ENCODE measurements at regions not wholly inside any gene's neighbourhood (a gene's known extent, or its start where the extent isn't known, plus 50 kb on each side); places are given as distances from the start of the nearest gene placed in this dataset.
"Not testable (repeated sequence)": the region's sequence is repeated elsewhere in the genome, so short reads cannot be mapped to it uniquely, and the experiment has no call there.

- not testable (repeated sequence) for TF ChIP-seq CTCF, POLR2A (IDR thresholded peaks at IDR 0.05)
Observed at GRCh38 chr2:106333253-106333873, 134.8 kb downstream of the RGPD3 start.
